GM12875 (cell line): ENCODE measurements at regions not wholly inside any gene's neighbourhood (a gene's known extent, or its start where the extent isn't known, plus 50 kb on each side); places are given as distances from the start of the nearest gene placed in this dataset.

ENCODE experiments used
- H3K4me3 ChIP-seq: one replicate; pipeline ENCODE4 v1.5.1; 2011; ENCODE audit warnings: low read depth, low read length, control low read depth
- TF ChIP-seq, protein P1 (sequence below): IDR thresholded peaks from 2 replicates; pipeline ENCODE4 v1.5.1; 2011; ENCODE audit warnings: low read depth, mild to moderate bottlenecking, control low read depth, inconsistent platforms, low read length, moderate library complexity, borderline replicate concordance; ENCODE audit not compliant: insufficient read depth

DNA sequence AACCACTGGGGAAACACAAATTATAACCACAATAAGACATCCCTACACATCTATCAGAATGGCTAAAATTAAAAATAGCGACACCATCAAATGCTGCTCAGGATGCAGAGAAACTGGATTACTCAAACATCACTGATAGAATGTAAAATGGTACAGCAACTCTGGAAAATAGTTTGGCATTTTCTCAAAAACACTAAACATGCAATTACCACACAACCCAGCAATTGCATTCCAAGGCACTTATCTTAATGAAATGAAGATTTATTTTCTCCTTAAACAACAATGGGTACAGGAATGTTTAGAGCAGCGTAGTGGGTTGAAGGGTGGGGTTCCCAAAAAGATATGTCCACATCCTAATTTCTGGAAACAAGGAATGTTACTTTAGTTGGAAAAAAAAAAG, 309.0 kb upstream of the PMFBP1 start:
- H3K4me3 ChIP-seq, result no peak overlapping the region
- TF ChIP-seq, protein P1, sequence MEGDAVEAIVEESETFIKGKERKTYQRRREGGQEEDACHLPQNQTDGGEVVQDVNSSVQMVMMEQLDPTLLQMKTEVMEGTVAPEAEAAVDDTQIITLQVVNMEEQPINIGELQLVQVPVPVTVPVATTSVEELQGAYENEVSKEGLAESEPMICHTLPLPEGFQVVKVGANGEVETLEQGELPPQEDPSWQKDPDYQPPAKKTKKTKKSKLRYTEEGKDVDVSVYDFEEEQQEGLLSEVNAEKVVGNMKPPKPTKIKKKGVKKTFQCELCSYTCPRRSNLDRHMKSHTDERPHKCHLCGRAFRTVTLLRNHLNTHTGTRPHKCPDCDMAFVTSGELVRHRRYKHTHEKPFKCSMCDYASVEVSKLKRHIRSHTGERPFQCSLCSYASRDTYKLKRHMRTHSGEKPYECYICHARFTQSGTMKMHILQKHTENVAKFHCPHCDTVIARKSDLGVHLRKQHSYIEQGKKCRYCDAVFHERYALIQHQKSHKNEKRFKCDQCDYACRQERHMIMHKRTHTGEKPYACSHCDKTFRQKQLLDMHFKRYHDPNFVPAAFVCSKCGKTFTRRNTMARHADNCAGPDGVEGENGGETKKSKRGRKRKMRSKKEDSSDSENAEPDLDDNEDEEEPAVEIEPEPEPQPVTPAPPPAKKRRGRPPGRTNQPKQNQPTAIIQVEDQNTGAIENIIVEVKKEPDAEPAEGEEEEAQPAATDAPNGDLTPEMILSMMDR, result no peak

DNA sequence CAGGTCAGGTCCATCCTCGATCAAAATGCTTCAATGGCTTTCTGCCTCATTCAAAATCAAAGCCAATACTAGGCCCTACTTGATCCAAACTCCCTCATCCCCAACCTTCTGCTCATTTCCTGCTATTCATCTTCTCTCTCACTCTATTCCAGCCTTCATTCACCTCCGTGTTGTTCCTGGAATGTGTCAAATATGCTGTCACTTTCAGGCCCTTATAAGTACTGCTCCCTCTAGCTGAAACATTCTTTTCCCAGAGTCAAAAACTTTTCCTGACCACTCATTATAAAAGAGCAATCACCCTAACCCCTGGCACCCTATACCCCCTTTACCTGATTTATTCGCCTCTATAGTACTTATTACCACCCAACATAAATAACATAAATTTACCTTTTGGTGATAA, 303.7 kb upstream of the PMFBP1 start:
- TF ChIP-seq, protein P1, result no peak
- no peak overlapping the region for H3K4me3 ChIP-seq

GRCh38 chr16:72474501-72475123, 302.7 kb upstream of the PMFBP1 start:
- no peak overlapping the region for H3K4me3 ChIP-seq
- TF ChIP-seq, protein P1, result no peak

GRCh38 chr16:72473631-72474030, 301.7 kb upstream of the PMFBP1 start:
- TF ChIP-seq, protein P1, result no peak

DNA sequence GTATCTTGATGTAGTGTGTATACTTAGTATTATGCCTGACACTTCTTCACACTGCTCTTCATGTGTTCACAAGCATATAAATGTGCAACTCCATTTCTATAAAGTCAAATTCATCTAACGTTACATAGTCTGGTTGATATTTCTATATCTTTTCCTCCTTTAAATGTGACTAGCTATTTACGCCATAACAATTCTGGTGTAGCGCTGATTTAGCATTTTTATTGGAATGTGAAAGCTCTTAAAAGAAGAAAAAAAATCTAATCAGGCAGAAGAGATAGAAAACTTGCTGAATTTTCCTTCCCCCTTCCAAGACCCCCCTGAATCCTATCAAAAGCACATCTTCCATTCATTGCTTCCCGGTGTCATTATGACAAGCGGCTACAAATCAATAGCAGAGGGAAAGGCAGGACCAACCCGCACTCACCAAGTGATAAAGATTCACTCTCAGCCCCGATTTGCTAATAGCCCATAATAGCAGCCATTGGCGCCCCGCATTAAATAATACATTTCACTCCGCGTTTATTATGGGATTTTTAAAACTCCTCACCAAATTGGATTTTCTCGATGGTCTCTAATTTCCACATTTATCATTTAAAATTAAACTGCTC, 299.5 kb upstream of the PMFBP1 start:
- TF ChIP-seq, protein P1, result no peak
- no peak overlapping the region for H3K4me3 ChIP-seq

More at GRCh38 chr16:72473631-72474030, 301.7 kb upstream of the PMFBP1 start:
- no peak overlapping the region for H3K4me3 ChIP-seq

- TF ChIP-seq, protein P1, result no peak
Observed at GRCh38 chr16:72470541-72470940, 298.6 kb upstream of the PMFBP1 start.

DNA sequence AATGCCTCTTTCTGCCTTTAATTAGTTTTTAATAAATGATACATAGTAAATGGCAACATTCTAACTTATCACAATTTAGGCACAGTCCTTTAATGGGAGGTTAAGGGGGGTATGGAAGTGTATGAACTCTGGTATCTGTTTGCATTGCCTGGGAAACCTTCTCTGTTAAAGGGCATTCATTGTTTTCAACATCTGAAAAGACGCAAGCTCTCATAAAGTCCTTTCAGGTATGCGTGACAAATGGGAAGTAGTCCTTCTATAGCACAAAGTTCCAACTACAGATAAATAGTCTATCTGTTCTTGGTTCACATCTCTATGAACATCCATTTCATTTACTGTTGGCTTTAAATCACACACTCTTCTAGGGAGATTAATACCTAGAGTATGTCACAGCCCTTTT, 298.0 kb upstream of the PMFBP1 start:
- no peak overlapping the region for H3K4me3 ChIP-seq
- TF ChIP-seq, protein P1, result no peak

More at GRCh38 chr16:72470541-72470940, 298.6 kb upstream of the PMFBP1 start:
- H3K4me3 ChIP-seq, result no peak overlapping the region
